Stimulated activated CD4-positive, alpha-beta T cell treated with anti-CD3 and anti-CD28 coated beads, Interleukin-1b, Interleukin-23, amount 100 ng/mL, for 24 hours (primary cell): ENCODE measurements at regions not wholly inside any gene's neighbourhood (a gene's known extent, or its start where the extent isn't known, plus 50 kb on each side); places are given as distances from the start of the nearest gene placed in this dataset.
"Not testable (repeated sequence)": the region's sequence is repeated elsewhere in the genome, so short reads cannot be mapped to it uniquely, and the experiment has no call there.

Source experiments
- DNase-seq, 4 experiments: peaks; one replicate each; pipeline ENCODE4 v3.0.0-alpha.2; 2020; ENCODE audit warnings: low read depth in 4 of 4, low spot score in 1 of 4

GRCh38 chr3:101995371-101996046 lies 146.2 kb downstream of the NFKBIZ start:
- no peak for DNase-seq

DNA sequence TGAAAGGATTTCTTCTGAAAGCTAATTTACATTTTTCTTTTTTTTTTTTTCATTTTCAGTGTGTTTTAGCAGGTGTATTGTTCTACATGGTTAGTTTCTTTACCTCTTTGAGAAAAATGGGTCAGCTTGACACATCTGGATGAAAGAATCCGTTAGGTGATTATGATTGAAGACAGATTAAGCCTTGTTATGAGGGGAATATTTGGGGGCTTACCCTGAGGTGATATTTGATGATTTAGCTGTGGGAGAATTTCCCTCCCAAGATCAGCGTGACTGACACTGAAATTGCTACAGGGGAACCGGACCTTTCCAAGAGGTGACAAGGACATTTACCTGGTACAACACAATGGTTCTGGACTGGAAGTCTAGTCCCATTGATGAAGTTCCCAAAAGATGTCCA lies 147.5 kb downstream of the NFKBIZ start:
- DNase-seq, result no peak

GRCh38 chr3:101998256-101998926 lies 149.1 kb downstream of the NFKBIZ start:
- no peak for DNase-seq

- no peak for DNase-seq
Measured at GRCh38 chr3:101999177-101999779, 150.0 kb downstream of the NFKBIZ start.

DNA sequence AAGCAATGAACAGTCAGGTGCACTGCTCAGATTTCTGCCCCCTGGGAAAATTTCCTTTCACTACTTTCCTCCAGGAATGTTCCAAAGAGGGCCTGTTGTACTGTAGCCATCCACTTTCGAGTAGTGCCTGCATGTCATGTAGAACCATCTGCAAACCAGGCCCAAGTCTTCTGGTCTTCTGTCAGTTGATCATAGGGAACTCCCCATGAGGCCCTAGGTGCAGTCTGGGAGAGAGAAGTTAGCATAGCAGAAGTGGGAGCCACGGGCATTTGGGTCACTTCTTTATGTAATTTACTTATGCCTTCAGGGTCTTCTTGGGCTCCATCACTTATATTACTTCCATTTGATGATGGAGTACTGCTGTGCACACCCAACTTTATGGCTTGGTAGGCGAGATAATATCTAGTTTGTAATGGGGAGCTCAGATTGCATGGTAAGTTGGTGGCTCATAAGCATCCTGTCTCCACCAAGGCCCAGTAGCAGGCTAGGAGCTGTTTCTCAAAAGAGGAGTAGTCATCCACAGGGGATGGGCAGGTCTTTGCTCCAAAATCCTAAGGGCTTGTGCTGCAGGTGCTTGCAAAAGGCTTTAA lies 151.4 kb downstream of the NFKBIZ start:
- DNase-seq, result no peak

DNA sequence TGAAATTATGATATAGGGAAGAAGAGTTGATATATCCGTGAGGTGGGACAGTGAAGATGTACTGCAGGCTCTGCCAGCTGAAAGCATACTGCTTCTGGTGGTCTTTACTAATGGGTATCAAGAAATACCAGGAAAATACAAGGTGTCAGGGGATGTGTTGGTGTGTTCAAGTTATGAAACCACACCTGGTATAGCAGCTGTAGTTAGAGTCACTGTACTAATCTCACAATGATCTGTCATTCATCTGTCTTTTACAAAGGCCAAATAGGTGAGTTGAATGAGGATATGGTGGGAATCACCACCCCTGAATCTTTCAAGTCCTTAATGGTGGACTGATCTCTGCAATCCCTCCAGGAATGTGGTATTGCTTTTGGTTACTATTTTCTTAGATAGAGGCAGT lies 152.7 kb downstream of the NFKBIZ start:
- DNase-seq, result no peak

- no peak for DNase-seq
Measured at GRCh38 chr3:102004561-102004960, 155.2 kb downstream of the NFKBIZ start.

DNA sequence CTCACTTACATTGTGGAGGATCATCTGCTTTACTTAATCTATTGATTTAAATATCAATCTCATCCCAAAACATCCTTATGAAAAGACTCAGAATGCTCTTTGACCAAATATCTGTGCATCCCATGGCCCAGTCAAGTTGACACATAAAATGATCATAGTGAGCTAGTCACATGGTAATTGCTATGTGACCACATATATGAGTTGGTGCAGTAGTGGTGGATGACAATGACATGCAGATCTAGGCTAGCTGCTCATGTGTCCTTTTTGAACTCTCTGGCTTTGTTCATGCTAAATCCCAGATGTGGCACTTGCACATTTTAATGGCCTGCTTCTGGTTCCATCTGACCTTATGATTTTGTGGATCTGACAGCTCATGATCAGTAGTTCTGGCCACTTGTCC lies 156.2 kb downstream of the NFKBIZ start:
- DNase-seq, result no peak

DNA sequence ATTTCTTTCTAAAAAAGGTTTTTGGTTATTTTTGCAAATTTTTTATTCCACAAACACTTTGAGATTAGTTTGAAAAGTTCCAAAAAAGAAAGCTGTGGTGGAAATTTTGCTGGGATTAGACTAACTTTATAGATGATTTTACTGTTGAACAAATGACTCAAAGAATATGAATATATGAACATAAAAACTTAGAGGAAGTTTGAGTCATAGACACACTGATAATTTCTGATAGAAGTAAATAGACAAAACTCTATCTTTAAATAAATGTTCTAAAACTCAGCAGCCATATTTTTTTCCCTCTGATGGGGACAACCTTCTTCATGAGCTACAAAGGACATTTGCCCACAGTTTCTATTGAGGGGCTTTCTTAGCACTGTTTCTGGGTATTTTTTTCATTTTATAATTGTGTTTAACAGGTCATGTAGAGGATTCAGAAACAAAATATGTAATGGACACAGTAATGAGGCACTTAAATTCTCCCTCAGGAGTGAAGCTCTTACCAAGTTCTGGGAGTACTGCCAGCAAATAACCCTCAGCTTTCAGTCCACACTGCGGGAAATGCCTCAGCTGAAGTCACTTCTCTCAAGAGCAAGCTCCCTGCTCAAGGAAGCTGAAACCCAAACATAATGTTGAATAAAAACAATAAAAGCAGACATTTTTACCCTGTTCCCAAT lies 157.6 kb downstream of the NFKBIZ start:
- no peak for DNase-seq

GRCh38 chr3:102008436-102008835 lies 159.1 kb downstream of the NFKBIZ start:
- not testable (repeated sequence) for DNase-seq

DNA sequence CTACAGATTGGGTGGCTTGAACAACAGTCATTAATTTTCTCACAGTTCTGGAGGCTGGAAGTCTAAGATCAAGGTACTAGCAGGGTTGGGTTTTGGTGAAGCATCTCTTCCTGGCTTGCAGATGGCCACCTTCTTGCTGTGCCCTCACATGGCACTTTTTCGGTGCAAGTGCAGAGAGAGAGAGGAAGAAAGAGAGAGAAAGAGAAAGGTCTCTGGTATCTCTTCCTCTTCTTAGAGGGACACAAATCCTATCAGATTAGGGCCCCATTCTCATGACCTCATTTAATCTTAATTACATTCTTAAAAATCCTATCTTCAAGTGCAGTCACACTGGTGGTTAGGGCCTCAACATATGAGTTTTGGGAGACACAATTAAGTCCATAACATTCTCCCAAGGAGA lies 167.1 kb downstream of the NFKBIZ start:
- no peak for DNase-seq

GRCh38 chr3:102017784-102018183 lies 168.5 kb downstream of the NFKBIZ start:
- no peak for DNase-seq

DNA sequence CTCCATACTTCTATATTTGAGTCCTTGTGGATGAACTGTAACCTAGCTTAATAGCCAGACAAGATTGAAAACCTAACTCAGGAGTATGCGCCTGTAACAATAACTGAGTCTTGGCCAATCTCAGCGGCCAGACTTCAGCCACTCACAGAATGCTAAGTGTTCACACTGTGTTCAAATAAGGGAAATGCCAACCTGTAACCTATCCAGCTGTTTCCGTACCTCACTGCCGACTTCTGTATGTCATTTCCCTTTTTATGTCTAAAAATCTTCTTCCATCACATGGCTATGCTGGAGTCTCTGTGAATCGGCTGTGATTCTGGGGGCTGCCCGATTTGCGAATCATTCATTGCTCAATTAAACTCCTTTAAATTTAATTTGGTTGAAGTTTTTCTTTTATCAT lies 169.2 kb downstream of the NFKBIZ start:
- no peak for DNase-seq

DNA sequence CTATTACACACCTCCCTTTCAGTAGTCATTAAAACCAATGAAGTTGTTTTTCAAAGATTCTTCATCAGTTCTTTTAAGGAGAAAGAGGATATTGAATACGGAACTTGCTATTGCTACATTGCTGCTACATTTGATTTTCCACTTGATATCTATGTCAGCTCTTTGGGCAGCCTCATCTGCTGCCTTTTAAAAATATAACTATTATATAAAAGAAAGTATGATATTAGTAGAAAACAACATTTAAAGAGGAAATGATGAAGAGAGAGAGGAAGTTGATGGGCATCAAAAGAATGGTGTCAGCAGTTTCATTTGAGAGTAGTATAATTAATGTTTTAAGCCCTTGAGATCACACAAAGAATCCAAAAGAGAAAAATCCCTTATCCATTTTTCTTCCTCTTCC lies 171.4 kb downstream of the NFKBIZ start:
- DNase-seq, result no peak

- DNase-seq, result peak in 2 of 4 experiments; percentile 1 to 5
Measured at GRCh38 chr3:102024270-102024904, 175.1 kb downstream of the NFKBIZ start.

DNA sequence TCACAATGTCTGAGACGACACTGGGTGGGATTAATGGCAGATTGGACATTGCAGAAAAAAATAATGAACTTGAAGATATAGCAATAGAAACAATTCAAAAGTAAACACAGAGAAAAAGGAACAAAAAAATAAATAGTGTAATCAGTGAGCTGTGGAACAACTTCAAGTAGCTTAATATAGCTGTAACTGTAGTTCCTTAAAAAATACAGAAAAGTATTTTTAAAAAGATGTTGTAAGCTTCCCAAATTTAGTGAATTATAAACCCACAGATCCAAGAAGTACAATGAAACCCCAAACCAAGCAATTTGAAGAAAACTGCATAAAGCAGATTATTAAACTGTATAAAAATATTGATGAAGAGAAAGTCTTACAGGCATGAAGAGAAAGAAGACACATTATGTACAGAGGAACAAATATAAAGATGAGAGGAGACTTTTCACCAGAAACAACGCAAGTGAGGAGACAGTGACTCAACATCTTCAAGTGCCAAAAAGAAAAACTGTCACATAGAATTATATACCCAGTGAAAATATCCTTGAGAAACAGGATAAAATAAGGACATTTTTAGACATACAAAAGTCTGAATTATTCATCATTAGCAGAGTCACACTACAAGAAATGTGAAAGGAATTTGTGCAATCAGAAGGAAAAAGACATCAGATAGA lies 176.4 kb downstream of the NFKBIZ start:
- DNase-seq, result no peak

- DNase-seq, result no peak
Measured at GRCh38 chr3:102026656-102027055, 177.3 kb downstream of the NFKBIZ start.

DNA sequence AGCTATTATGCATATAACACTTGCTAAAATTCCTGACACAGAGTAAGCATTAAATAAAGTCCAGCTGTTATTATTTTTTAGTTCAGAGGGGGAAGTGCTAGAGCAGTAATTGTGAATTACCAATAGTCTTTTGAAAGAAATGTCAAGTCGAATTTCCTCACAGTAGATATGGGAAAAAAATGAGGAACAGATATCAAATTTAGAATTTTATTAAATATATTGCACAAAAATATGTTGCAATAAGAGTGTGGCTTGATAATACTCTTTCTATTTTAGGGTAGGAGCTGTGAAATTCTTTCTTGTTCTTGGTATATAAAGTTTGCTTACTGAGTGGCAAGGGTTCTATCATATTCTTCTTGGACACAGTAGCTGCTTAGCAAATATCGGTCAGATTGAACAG lies 181.3 kb downstream of the NFKBIZ start:
- DNase-seq, result no peak

DNA sequence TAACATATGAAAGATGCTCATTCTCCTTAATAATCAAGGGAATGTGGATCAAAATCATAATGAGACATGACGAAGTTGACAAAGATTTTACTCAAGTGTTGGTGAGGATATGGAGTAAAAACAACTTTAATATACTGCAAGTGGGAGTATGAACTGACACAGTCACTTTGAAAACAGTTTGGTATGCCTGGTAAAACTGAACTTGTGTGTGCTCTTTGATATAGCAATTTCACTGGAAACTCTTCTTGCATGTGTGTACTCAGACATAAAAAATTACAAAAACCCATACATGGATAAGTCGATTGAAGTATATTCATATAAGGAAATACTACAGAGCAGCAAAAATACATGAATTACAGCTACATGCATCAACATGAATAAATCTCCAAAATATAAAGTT lies 182.5 kb downstream of the NFKBIZ start:
- no peak for DNase-seq

DNA sequence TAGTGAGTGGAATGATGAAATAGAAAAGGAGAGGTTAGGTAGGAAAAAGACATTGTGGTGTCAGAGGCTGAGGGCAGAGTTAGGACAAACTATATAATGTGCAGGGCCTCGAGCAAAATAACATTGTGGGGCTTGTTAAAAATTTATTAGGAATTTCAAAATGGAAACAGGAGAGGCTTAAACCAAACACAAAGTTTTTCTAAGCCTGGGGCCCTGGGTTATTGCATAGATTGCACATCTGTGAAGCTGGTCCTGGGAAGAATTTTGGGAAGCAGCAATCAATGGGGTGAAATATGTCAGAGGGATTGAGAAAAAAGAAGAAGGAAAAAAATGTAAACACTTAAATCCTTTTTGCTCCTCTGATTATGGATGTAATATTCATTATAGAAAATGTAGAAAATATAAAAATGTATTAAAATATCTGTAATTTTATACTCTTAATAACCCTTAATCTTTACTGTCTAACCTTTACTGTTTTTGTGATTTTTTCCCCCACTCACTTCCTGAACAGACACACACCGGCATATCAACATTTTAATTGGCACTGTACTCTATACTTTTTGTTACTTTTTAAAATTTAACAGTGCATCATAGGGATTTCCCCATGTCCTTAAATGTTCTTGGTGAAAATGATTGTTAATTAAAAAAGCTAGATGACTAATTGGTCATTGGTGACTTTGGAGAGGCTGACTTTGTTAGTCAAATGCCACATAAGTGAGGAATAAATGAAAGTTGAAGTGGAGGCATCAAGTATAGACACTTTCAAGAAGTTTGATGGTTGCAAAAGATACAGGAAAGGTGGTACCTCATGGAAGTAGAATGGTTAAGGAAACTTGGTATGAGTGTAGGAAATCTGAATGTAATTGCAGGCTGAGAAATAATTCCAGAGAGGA lies 183.4 kb downstream of the NFKBIZ start:
- DNase-seq, result no peak
